IPS DF 4.7 (cell line): ENCODE measurements at regions not wholly inside any gene's neighbourhood (a gene's known extent, or its start where the extent isn't known, plus 50 kb on each side); places are given as distances from the start of the nearest gene placed in this dataset.
"Not testable (repeated sequence)": the region's sequence is repeated elsewhere in the genome, so short reads cannot be mapped to it uniquely, and the experiment has no call there.

Source experiments
- DNase-seq: peaks from one replicate; pipeline ENCODE4 v3.0.0-alpha.2; 2013; ENCODE audit warnings: low spot score; ENCODE audit errors: extremely low read depth

DNA sequence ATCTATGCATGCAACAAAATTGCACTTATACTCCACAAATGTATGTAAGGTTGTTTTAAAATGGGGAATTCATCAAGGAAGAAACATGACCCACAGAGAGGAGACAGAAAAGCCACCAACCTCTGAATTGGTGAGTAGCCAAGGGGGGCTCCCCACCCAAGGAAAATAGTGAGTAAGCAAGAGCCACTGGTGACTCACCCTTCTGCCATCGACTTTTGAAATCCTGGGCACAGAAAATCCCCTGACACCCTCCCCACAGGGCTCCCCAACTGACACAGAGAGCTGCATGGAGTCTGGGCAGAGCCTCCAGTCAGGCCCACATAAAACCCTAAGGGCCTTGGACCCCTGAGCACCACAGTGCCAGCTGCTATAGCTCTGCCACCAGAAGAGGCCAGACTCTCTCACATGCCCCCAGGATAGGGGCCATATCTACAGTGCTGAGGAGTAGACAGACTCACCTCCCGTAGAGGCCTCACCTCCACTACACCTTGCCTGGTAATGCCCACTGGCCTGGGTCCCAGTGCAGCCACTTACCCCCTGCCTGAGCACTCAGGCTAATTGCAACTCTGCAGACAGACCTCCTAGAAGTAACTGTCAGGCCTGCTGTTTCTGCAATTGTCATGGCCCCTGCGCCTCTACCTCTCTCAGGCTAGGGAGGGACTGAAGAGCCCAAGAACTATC lies 244.7 kb upstream of the WSB1 start:
- DNase-seq, result no peak

- no peak for DNase-seq
Observed at GRCh38 chr17:27065588-27065987, 228.3 kb upstream of the WSB1 start.

DNA sequence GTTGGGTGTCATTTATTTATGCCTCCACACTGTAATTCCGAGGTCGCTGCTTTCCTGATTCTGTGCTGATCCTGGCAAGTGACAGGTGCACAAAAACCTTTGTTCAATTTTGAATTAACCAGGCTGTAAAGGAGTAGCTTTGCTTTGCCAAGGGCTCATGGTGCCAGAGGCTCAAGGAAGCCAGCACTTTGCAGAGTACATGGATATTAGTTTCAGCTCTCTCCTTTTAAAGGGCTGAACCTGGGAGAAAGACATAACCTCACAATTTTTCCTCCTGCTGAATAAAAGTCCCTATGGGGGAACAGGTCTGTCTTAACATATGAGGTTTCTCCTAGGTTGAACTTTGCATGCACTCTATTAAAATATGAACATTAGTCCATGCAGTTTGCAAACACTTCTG lies 227.6 kb upstream of the WSB1 start:
- DNase-seq, result no peak

DNA sequence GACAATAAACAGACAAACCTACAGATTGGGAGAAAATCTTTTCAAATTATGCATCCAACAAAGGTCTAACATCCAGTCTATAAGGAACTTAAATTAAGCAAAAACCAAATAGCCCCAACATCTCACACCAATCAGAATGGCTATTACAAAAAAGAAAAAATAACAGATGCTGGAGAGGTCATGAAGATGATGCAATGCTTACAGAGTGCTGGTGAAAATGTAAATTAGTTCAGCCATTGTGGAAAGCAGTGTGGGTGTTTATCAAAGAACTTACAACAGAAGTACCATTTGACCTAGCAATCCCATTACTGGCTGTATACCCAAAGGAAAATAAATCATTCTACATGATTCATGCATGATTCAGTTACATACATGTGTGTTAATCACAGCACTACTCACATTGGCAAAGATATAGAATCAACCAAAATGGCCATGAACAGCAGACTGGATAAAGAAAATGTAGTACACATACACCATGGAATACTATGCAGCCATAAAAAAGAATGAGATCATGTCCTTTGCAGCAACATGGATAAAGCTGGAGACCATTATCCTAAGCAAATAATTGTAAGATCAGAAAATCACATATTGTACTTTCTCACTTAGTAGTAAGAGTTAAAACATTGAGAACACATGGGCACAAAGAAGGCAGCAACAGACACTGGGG lies 223.9 kb upstream of the WSB1 start:
- DNase-seq, result no peak

GRCh38 chr17:27070836-27071235 lies 223.1 kb upstream of the WSB1 start:
- DNase-seq, result no peak

DNA sequence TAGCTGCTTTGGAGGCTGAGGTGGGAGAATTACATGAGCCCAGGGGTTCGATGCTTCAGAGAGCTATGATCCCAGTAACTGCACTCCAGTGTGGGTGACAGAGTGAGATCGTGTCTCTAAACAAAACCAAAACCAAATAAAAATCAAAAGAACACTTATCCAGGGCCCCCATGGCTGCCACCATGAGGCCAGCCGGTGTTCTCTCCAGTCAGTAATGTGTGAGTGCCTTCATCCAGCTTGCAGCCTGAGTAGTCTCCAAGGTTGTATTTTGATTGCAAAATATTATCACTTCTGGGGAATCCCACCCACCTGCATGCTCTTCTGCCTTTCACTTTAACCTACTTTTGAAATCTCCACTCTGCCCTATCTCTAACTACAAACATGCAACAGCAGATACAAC lies 221.0 kb upstream of the WSB1 start:
- no peak for DNase-seq

DNA sequence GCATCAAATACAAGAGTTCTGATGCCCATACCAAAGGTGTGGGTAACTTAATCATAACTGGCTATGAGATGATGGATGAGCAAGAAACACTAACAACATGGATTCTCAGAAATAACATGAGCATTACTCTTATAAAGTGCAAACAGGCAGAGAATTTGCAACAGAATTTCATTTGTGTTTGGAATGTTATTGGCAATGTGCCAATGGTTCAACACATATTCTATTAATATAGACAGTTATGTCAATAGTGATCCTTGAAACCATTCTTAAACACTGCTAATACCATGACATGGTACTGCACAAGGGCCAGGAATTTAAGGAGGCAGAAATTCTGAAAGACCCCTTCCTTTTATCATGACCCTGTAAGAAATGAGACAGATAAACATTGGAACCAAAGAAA lies 217.1 kb upstream of the WSB1 start:
- DNase-seq, result no peak

DNA sequence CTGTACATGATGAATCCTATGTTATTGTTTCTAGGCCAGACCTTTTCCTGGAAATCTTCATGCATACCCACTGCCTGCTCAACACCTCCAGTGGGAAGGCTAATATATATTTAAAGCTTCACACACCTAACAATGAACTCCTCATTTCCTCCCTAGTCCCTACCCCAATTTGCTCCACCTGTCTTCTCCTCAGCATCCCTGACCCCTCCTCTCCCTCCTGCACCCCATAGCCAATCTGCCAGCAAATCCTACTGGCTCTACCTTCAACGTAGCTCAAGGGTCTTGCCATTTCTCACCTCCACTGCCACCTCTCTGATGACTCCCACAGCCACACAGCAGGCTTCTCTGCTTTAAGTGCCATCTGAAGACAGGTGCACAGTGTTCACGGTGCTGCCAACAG lies 215.6 kb upstream of the WSB1 start:
- no peak for DNase-seq

DNA sequence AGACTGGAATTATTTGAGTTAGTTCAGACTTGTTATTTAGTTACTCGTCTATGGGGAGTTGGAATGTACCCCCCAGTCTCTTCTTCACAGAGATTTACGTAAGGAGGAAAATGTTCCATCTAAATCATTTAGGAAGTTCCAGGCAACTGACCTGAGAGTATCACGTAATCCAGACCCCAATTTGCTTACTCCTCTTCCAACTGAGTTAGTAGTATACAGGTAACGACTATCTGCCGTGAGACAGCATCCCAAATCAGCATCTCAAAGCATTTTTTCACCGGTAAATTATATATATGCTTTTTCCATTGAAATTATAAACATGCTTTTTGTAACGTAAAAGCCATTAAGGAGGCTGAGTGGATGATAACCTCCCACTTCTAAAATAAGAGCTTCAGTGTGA lies 214.3 kb upstream of the WSB1 start:
- no peak for DNase-seq

- no peak for DNase-seq
Observed at GRCh38 chr17:27081002-27081638, 212.8 kb upstream of the WSB1 start.

- no peak for DNase-seq
Observed at GRCh38 chr17:27082023-27082774, 211.7 kb upstream of the WSB1 start.

GRCh38 chr17:27082775-27083154 lies 211.1 kb upstream of the WSB1 start:
- no peak for DNase-seq

DNA sequence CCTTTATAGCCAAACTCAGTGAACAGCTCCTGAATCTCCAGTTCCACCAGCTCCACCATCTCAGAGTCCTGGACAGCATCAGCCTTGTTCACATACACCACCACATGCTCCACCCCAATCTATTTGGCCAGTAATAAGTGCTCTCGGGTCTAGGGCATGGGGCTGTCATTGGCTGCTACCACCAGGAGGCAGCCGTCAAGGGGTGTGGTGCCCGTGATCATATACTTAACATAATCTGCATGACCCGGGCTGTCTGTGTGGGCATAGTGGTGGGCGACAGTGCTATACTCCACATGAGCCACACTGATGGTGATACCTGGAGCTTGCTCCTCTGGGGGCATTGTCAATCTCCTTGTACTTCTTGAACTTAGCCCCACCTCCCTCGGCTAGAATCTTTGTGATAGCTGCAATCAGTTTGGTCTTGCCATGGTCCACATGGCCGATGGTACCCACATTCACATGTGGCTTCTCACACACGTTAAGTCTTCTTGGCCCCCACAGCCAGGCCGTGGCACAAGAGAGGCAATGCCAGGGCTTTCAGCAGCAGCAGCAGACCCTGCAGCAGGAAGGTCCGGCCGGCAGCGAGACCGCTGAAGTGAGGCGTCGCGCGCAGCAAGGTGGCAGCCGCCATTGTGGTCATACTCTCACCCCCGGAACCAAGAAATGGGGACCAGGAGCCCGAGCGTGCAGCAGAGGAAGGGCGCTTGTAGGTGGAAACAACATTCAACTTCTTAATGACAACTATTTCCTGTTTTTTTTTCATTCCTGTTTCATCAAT lies 210.3 kb upstream of the WSB1 start:
- no peak for DNase-seq

DNA sequence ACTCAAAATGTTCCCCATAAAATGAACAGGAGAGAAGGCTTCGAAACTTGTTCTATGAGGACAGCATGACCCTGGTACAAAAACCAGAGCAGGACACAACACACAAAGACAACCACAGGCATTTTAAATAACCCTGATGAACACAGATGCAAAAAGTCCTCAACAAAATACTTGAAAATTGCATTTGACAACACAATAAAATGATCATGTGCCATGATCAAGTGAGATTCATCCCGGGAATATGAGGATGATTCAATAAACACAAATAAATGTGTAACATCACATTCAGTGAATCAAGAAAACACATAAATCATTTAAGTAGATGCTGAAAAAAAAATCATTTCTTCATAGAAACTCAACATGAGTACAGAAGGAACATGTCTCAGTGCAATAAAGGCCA lies 208.4 kb upstream of the WSB1 start:
- no peak for DNase-seq

DNA sequence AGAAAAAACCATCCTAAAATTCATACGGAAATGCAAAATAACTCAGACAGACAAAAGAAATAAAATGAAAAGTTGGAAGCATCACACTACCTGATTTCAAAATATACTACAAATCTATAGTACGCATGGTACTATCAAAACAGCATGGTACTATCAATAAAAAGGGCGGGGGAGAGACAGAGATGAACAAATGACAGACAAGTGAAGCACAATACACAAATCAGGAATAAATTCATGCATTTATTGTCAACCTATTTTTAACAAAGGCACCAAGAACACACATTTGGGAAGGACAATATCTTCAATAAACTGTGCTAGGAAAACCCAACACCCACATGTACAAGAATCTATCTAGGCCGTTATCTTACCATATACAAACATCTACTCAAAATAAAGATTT lies 207.4 kb upstream of the WSB1 start:
- no peak for DNase-seq

GRCh38 chr17:27087935-27088766 lies 205.8 kb upstream of the WSB1 start:
- no peak for DNase-seq

DNA sequence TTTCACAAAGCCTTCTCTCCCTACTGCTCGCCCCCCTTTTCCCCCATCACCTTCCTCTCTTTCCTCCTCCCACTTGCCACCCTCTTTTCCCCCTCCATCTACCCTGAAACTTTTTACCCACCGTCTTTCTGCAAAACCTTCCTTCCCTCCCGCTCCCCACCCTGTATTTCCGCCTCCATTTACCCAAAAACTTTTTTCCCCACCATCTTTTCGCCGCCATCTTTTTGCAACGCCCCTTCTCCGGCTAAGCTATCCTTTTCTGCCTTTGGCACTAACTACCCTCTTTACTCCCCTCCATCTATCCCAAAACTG lies 205.2 kb upstream of the WSB1 start:
- no peak for DNase-seq

- not testable (repeated sequence) for DNase-seq
Observed at GRCh38 chr17:27089079-27089928, 204.6 kb upstream of the WSB1 start.

- DNase-seq, result no peak
Observed at GRCh38 chr17:27089929-27090247, 204.0 kb upstream of the WSB1 start.

GRCh38 chr17:27090450-27091042 lies 203.4 kb upstream of the WSB1 start:
- not testable (repeated sequence) for DNase-seq
